OCI-LY7 (cell line): ENCODE measurements at regions not wholly inside any gene's neighbourhood (a gene's known extent, or its start where the extent isn't known, plus 50 kb on each side); places are given as distances from the start of the nearest gene placed in this dataset.

Experiments
- CTCF ChIP-seq: fragments of 200-600 bp; sonication (generic); conservative IDR thresholded peaks from 2 replicates; pipeline ENCODE4 v1.5.1; 2014; ENCODE audit warnings: mild to moderate bottlenecking, antibody characterized with exemption, low read length, moderate library complexity, mixed read lengths
- EZH2phosphoT487 ChIP-seq: fragments of 200-600 bp; sonication (generic); IDR thresholded peaks from 2 replicates; pipeline ENCODE4 v1.6.1; 2018; ENCODE audit warnings: low read depth, borderline replicate concordance, mild to moderate bottlenecking, mixed run types, antibody characterized with exemption, low read length, moderate library complexity, mixed read lengths

- TF ChIP-seq CTCF (no peak), EZH2phosphoT487 (no peak)
Measured at GRCh38 chr11:100556781-100557180, 130.3 kb upstream of the ARHGAP42 start.
